BE2C (cell line): ENCODE measurements at regions not wholly inside any gene's neighbourhood (a gene's known extent, or its start where the extent isn't known, plus 50 kb on each side); places are given as distances from the start of the nearest gene placed in this dataset.

Experiments used
- DNase-seq: peaks from one replicate; pipeline ENCODE4 v3.0.0-alpha.2; 2020
- H3K27me3 ChIP-seq: fragments of 250-450 bp; sonication (Bioruptor Pico); 2 replicates; pipeline ENCODE4 v1.5.1; 2020; ENCODE audit warnings: mild to moderate bottlenecking
- H3K36me3 ChIP-seq: fragments of 250-450 bp; sonication (Bioruptor Pico); 2 replicates; pipeline ENCODE4 v1.5.1; 2020; ENCODE audit warnings: mild to moderate bottlenecking
- H3K4me1 ChIP-seq: fragments of 250-450 bp; sonication (Bioruptor Pico); 2 replicates; pipeline ENCODE4 v1.5.1; 2020
- H3K4me3 ChIP-seq: 2 replicates; pipeline ENCODE4 v1.5.1; 2011; ENCODE audit warnings: low read depth, low read length
- H3K9me3 ChIP-seq: fragments of 250-450 bp; sonication (Bioruptor Pico); 2 replicates; pipeline ENCODE4 v1.5.1; 2020
- CTCF ChIP-seq: IDR thresholded peaks from 2 replicates; pipeline ENCODE4 v1.5.1; 2012; ENCODE audit warnings: mild to moderate bottlenecking, low read depth, low read length

GRCh38 chr12:127311720-127312364 is 955.1 kb upstream of the TMEM132C start:
- Histone ChIP-seq H3K4me1 (no peaks in the 10 kb centered on the region), H3K9me3 (no peaks in the 10 kb centered on the region), H3K4me3 (no peak overlapping the region), H3K36me3 (no peaks in the 10 kb centered on the region), H3K27me3 (no peaks in the 10 kb centered on the region)
- no peak for DNase-seq
- TF ChIP-seq CTCF, result no peak

GRCh38 chr12:127324681-127325080 is 942.3 kb upstream of the TMEM132C start:
- no peak for DNase-seq
- no peaks in the 10 kb centered on the region for H3K36me3 ChIP-seq
- no peaks in the 10 kb centered on the region for H3K4me1 ChIP-seq
- no peak for TF ChIP-seq CTCF
- H3K27me3 ChIP-seq, result no peaks in the 10 kb centered on the region
- H3K9me3 ChIP-seq, result no peaks in the 10 kb centered on the region; the same call in 1 of the 2 replicates
- no peak overlapping the region for H3K4me3 ChIP-seq

GRCh38 chr12:127327986-127328385 is 939.0 kb upstream of the TMEM132C start:
- no peak for DNase-seq
- Histone ChIP-seq H3K4me3 (no peak overlapping the region), H3K27me3 (no peaks in the 10 kb centered on the region), H3K9me3 (no peaks in the 10 kb centered on the region), H3K36me3 (no peaks in the 10 kb centered on the region), H3K4me1 (no peaks in the 10 kb centered on the region)
- no peak for TF ChIP-seq CTCF

GRCh38 chr12:127328867-127329266 is 938.1 kb upstream of the TMEM132C start:
- TF ChIP-seq CTCF, result no peak

GRCh38 chr12:127334365-127334764 is 932.6 kb upstream of the TMEM132C start:
- H3K9me3 ChIP-seq, result no peaks in the 10 kb centered on the region; the same call in 1 of the 2 replicates
- no peaks in the 10 kb centered on the region for H3K4me1 ChIP-seq
- no peak overlapping the region for H3K4me3 ChIP-seq
- TF ChIP-seq CTCF, result no peak
- H3K36me3 ChIP-seq, result no peaks in the 10 kb centered on the region
- H3K27me3 ChIP-seq, result no peaks in the 10 kb centered on the region
- no peak for DNase-seq

More at GRCh38 chr12:127328867-127329266, 938.1 kb upstream of the TMEM132C start:
- DNase-seq, result no peak
- H3K4me1 ChIP-seq, result no peaks in the 10 kb centered on the region
- no peak overlapping the region for H3K4me3 ChIP-seq
- no peaks in the 10 kb centered on the region for H3K27me3 ChIP-seq
- H3K36me3 ChIP-seq, result no peaks in the 10 kb centered on the region
- H3K9me3 ChIP-seq, result no peaks in the 10 kb centered on the region

GRCh38 chr12:127334912-127335644 is 931.9 kb upstream of the TMEM132C start:
- DNase-seq, result no peak
- no peak for TF ChIP-seq CTCF

More at GRCh38 chr12:127334912-127335644, 931.9 kb upstream of the TMEM132C start:
- H3K4me3 ChIP-seq, result no peak overlapping the region
- H3K27me3 ChIP-seq, result no peaks in the 10 kb centered on the region
- no peaks in the 10 kb centered on the region; the same call in 1 of the 2 replicates for H3K9me3 ChIP-seq
- no peaks in the 10 kb centered on the region for H3K36me3 ChIP-seq
- no peaks in the 10 kb centered on the region for H3K4me1 ChIP-seq
